Hepatocyte (in vitro differentiated cells): ENCODE measurements at regions not wholly inside any gene's neighbourhood (a gene's known extent, or its start where the extent isn't known, plus 50 kb on each side); places are given as distances from the start of the nearest gene placed in this dataset.
A peak's percentile ranks its signal among the peaks of the same experiment; 100 is the strongest.

Source experiments
- DNase-seq: peaks from one replicate; pipeline ENCODE4 v3.0.0-alpha.2; 2016; ENCODE audit warnings: low spot score
- H2AFZ ChIP-seq: fragments of 200-600 bp; sonication (generic); 2 replicates; pipeline ENCODE4 v1.6.0; 2016; ENCODE audit warnings: antibody characterized with exemption, mild to moderate bottlenecking
- H3K27ac ChIP-seq: fragments of 200-600 bp; sonication (generic); 2 replicates; pipeline ENCODE4 v1.5.1; 2016; ENCODE audit warnings: mild to moderate bottlenecking
- H3K27me3 ChIP-seq: fragments of 200-600 bp; sonication (generic); 2 replicates; pipeline ENCODE4 v1.6.1; 2016
- H3K36me3 ChIP-seq: fragments of 200-600 bp; sonication (generic); replicated peaks from 2 replicates; pipeline ENCODE4 v1.5.1; 2016; ENCODE audit warnings: low read depth; ENCODE audit not compliant: insufficient read depth
- H3K4me1 ChIP-seq: fragments of 200-600 bp; sonication (generic); 2 replicates; pipeline ENCODE4 v1.5.1; 2016; ENCODE audit warnings: mild to moderate bottlenecking, moderate library complexity; ENCODE audit not compliant: insufficient read depth
- H3K4me2 ChIP-seq: fragments of 200-600 bp; sonication (generic); 2 replicates; pipeline ENCODE4 v1.6.0; 2016
- H3K4me3 ChIP-seq: fragments of 200-600 bp; sonication (generic); 2 replicates; pipeline ENCODE4 v1.5.1; 2016; ENCODE audit warnings: mild to moderate bottlenecking
- H3K79me2 ChIP-seq: fragments of 200-600 bp; sonication (generic); 2 replicates; pipeline ENCODE4 v1.6.0; 2017; ENCODE audit warnings: mild to moderate bottlenecking
- H3K9me2 ChIP-seq: fragments of 200-600 bp; sonication (generic); replicated peaks from 2 replicates; pipeline ENCODE4 v1.6.0; 2017; ENCODE audit warnings: mild to moderate bottlenecking; ENCODE audit not compliant: insufficient read depth
- H3K9me3 ChIP-seq: fragments of 200-600 bp; sonication (generic); 2 replicates; pipeline ENCODE4 v1.5.1; 2016; ENCODE audit warnings: low read depth, mild to moderate bottlenecking
- H4K20me1 ChIP-seq: fragments of 200-600 bp; sonication (generic); 2 replicates; pipeline ENCODE4 v1.6.0; 2016; ENCODE audit warnings: mild to moderate bottlenecking; ENCODE audit not compliant: insufficient read depth, poor library complexity, severe bottlenecking
- CTCF ChIP-seq: fragments of 200-600 bp; sonication (generic); IDR thresholded peaks from 2 replicates; pipeline ENCODE4 v1.5.1; 2016; ENCODE audit warnings: antibody characterized with exemption, mild to moderate bottlenecking; ENCODE audit not compliant: poor library complexity
- EZH2 ChIP-seq: fragments of 200-600 bp; sonication (generic); IDR thresholded peaks from 2 replicates; pipeline ENCODE4 v1.6.1; 2016; ENCODE audit warnings: antibody characterized with exemption, mild to moderate bottlenecking, borderline replicate concordance
- EZH2phosphoT487 ChIP-seq: fragments of 200-600 bp; sonication (generic); IDR thresholded peaks from one replicate; pipeline ENCODE4 v1.6.1; 2018; ENCODE audit warnings: antibody characterized with exemption, mild to moderate bottlenecking, low read depth, moderate library complexity; ENCODE audit not compliant: unreplicated experiment, severe bottlenecking
- WGBS: methylation state at CpG from one replicate; pipeline ENCODE4 v1.1.6; 2016; ENCODE audit warnings: low lambda C conversion rate; ENCODE audit errors: missing lambda C conversion rate; 5-methylcytosine and 5-hydroxymethylcytosine counted together

- Histone ChIP-seq H3K4me2 (no peak overlapping the region), H3K9me2 (no peaks in the 10 kb centered on the region), H3K27ac (no peak overlapping the region), H3K4me1 (no peaks in the 10 kb centered on the region), H4K20me1 (no peaks in the 10 kb centered on the region), H3K4me3 (no peak overlapping the region), H3K36me3 (no peaks in the 10 kb centered on the region), H3K9me3 (no peaks in the 10 kb centered on the region), H2AFZ (no peak overlapping the region), H3K27me3 (no peaks in the 10 kb centered on the region), H3K79me2 (no peaks in the 10 kb centered on the region)
- no peak for TF ChIP-seq EZH2phosphoT487
- TF ChIP-seq EZH2, result no peak
- no peak for TF ChIP-seq CTCF
- 89% methylated on average over 4 of the region's 4 CpGs for WGBS
- no peak for DNase-seq
These were observed 195.0 kb upstream of the MDFIC2 start for GRCh38 chr3:70507486-70507885.

- no peaks in the 10 kb centered on the region for H3K79me2 ChIP-seq
- H3K9me3 ChIP-seq, result no peaks in the 10 kb centered on the region
- H3K4me1 ChIP-seq, result no peaks in the 10 kb centered on the region
- no peaks in the 10 kb centered on the region for H3K27me3 ChIP-seq
- no peak overlapping the region for H3K27ac ChIP-seq
- no peak overlapping the region for H2AFZ ChIP-seq
- no peaks in the 10 kb centered on the region for H3K36me3 ChIP-seq
- WGBS, result 88% methylated on average over 5 of the region's 5 CpGs
- H3K4me2 ChIP-seq, result no peak overlapping the region
- H3K4me3 ChIP-seq, result no peak overlapping the region
- no peaks in the 10 kb centered on the region for H3K9me2 ChIP-seq
- DNase-seq, result no peak
- no peak for TF ChIP-seq EZH2
- TF ChIP-seq CTCF, result no peak
- no peak for TF ChIP-seq EZH2phosphoT487
- no peaks in the 10 kb centered on the region for H4K20me1 ChIP-seq
These were observed 194.3 kb upstream of the MDFIC2 start for GRCh38 chr3:70506775-70507174.

- Histone ChIP-seq H3K4me2 (no peak overlapping the region), H4K20me1 (no peaks in the 10 kb centered on the region), H3K4me3 (no peak overlapping the region), H3K9me2 (no peaks in the 10 kb centered on the region), H3K27me3 (no peaks in the 10 kb centered on the region), H3K79me2 (no peaks in the 10 kb centered on the region), H3K4me1 (no peaks in the 10 kb centered on the region), H3K9me3 (no peaks in the 10 kb centered on the region), H3K36me3 (no peaks in the 10 kb centered on the region), H3K27ac (no peak overlapping the region), H2AFZ (no peak overlapping the region)
- TF ChIP-seq EZH2 (no peak), CTCF (no peak), EZH2phosphoT487 (no peak)
- DNase-seq, result no peak
- 80% methylated on average over 3 of the region's 3 CpGs for WGBS
These were observed 189.1 kb upstream of the MDFIC2 start for GRCh38 chr3:70501561-70501960.

DNA sequence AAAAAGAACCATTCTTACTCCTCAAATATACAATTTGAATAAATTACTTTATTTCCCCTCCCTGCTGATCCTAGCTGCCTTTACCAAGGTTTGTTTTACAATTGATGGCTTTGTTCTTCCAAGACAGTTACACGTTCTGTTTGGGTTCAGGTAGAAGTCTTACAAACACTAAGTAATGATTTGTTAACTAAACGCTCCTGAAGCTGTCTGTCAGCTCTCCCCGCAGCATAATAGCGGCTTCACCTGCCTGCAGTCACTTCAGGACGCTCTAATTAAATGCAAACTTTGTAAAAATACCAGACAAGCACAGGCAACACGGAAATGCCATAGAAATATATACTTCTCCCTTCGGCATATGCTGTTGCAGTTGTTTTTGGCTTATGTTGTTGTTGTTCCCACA, 176.4 kb upstream of the MDFIC2 start:
- no peaks in the 10 kb centered on the region for H4K20me1 ChIP-seq
- H3K36me3 ChIP-seq, result no peaks in the 10 kb centered on the region
- no peak for TF ChIP-seq EZH2phosphoT487
- no peaks in the 10 kb centered on the region for H3K27me3 ChIP-seq
- H2AFZ ChIP-seq, result peak overlapping the region; percentile 5
- no peaks in the 10 kb centered on the region for H3K9me2 ChIP-seq
- H3K79me2 ChIP-seq, result no peaks in the 10 kb centered on the region
- no peak overlapping the region for H3K27ac ChIP-seq
- H3K9me3 ChIP-seq, result no peaks in the 10 kb centered on the region
- no peak overlapping the region for H3K4me3 ChIP-seq
- H3K4me1 ChIP-seq, result no peaks in the 10 kb centered on the region
- peak overlapping the region; percentile 21 for H3K4me2 ChIP-seq
- 12% methylated on average over 7 of the region's 7 CpGs for WGBS
- DNase-seq, result no peak
